ENCODE measurements at regions not wholly inside any gene's neighbourhood (a gene's known extent, or its start where the extent isn't known, plus 50 kb on each side); places are given as distances from the start of the nearest gene placed in this dataset.

DNA sequence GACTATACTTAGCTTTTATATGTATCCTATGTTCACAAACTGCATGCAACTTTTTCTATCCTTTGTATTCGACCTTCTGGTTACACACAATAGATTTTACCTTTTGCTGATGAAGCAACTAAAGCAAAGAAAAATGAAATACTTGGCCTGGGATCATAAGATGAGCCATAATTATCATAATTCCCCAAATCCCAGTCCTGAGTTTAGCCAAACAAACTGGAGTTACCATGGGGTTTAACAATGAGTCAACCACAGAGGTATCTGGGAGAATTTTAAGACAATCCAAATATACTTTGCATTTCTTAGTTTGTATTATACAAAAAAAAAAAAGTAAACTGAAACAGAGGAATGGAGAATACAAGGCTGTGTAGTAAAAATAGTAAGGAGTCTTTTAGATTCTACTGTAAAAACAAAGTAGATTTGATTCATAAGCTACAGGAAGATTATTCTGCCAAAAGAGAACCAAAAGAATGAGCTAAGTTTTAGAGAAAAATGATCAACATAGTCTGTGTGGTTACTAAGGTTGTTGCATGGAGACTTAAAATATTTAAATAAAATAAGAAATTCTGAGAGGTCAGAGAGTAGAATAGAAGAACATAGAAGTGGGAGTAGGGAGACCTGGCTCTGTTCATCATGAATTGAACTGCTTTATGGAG, 60.4 kb upstream of the GORAB start:
- no peaks in the 10 kb centered on the region for H3K4me1 ChIP-seq
- H3K9me3 ChIP-seq (ENCODE audit: low read depth): no peaks in the 10 kb centered on the region
- H3K4me3 Mint-ChIP-seq: no peak overlapping the region
- TF ChIP-seq, protein P1, sequence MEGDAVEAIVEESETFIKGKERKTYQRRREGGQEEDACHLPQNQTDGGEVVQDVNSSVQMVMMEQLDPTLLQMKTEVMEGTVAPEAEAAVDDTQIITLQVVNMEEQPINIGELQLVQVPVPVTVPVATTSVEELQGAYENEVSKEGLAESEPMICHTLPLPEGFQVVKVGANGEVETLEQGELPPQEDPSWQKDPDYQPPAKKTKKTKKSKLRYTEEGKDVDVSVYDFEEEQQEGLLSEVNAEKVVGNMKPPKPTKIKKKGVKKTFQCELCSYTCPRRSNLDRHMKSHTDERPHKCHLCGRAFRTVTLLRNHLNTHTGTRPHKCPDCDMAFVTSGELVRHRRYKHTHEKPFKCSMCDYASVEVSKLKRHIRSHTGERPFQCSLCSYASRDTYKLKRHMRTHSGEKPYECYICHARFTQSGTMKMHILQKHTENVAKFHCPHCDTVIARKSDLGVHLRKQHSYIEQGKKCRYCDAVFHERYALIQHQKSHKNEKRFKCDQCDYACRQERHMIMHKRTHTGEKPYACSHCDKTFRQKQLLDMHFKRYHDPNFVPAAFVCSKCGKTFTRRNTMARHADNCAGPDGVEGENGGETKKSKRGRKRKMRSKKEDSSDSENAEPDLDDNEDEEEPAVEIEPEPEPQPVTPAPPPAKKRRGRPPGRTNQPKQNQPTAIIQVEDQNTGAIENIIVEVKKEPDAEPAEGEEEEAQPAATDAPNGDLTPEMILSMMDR (IDR thresholded peaks at IDR 0.05): no peak
- TF ChIP-seq EZH2phosphoT487 (IDR thresholded peaks at IDR 0.05) (no peak), EZH2 (IDR thresholded peaks at IDR 0.05) (no peak)
- peaks cover under 1% of the 10 kb centered on the region for H3K36me3 Mint-ChIP-seq
- no peaks in the 10 kb centered on the region for H3K27me3 ChIP-seq
- H4K20me1 ChIP-seq (ENCODE audit: low read depth): no peaks in the 10 kb centered on the region
- no peaks in the 10 kb centered on the region for H3K79me2 ChIP-seq (ENCODE audit: low read depth)
- H2AFZ ChIP-seq (replicated peaks): no peak overlapping the region
- H3K4me1 Mint-ChIP-seq: no peaks in the 10 kb centered on the region
- H3K4me2 ChIP-seq: no peak overlapping the region
- H3K27ac ChIP-seq: no peak overlapping the region
- peaks cover under 1% of the 10 kb centered on the region for H3K9me3 Mint-ChIP-seq
- H3K36me3 ChIP-seq: no peaks in the 10 kb centered on the region
- H3F3A ChIP-seq (ENCODE audit: low read depth): no peaks in the 10 kb centered on the region
- no peak for DNase-seq (ENCODE audit: low spot score)
- H3K27me3 Mint-ChIP-seq (ENCODE audit: insufficient read depth, low read depth): no peaks in the 10 kb centered on the region
- H3K9ac ChIP-seq: no peak overlapping the region
- H3K27ac Mint-ChIP-seq: no peak overlapping the region
- H3K4me3 ChIP-seq: no peak overlapping the region

DNA sequence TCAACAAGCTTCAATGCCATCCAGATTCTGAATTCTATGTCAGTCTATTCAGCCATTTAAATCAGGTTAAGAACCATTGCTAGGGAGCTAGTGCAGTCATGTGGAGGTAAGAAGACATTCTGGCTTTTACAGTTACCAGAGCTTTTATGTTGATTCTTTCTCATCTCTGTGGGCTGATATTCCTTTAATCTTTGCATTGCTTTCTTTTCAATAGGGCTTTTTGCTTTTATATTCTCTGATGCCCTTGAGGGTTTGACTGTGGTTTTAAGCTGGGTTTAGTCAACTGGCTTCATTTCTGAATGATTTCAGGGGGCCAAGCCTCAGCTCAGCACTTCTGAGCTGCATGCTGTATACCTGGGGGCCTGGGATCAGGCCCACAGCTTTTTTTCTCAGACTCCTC, 51.0 kb upstream of the GORAB start:
- Mint-ChIP-seq H3K27ac (no peak overlapping the region), H3K4me3 (no peak overlapping the region), H3K27me3 (ENCODE audit: insufficient read depth, low read depth) (peaks cover 5% of the 10 kb centered on the region), H3K36me3 (no peaks in the 10 kb centered on the region), H3K9me3 (peaks cover 8% of the 10 kb centered on the region), H3K4me1 (peaks cover 8% of the 10 kb centered on the region)
- Histone ChIP-seq H3K4me2 (no peak overlapping the region), H3K4me3 (no peak overlapping the region), H3K9ac (no peak overlapping the region), H3K9me3 (ENCODE audit: low read depth) (no peaks in the 10 kb centered on the region), H4K20me1 (ENCODE audit: low read depth) (no peaks in the 10 kb centered on the region), H3K4me1 (no peaks in the 10 kb centered on the region), H3K27ac (no peak overlapping the region), H3F3A (ENCODE audit: low read depth) (no peaks in the 10 kb centered on the region), H3K79me2 (ENCODE audit: low read depth) (no peaks in the 10 kb centered on the region), H3K27me3 (no peaks in the 10 kb centered on the region), H3K36me3 (no peaks in the 10 kb centered on the region), H2AFZ (replicated peaks) (no peak overlapping the region)
- DNase-seq (ENCODE audit: low spot score): peak; percentile 13
- TF ChIP-seq, protein P1 (IDR thresholded peaks at IDR 0.05): no peak
- TF ChIP-seq EZH2phosphoT487 (IDR thresholded peaks at IDR 0.05) (no peak), EZH2 (IDR thresholded peaks at IDR 0.05) (no peak)
